Fibroblast of villous mesenchyme (primary cell): ENCODE measurements at regions not wholly inside any gene's neighbourhood (a gene's known extent, or its start where the extent isn't known, plus 50 kb on each side); places are given as distances from the start of the nearest gene placed in this dataset.

ENCODE experiments used
- DNase-seq: peaks from one replicate; pipeline ENCODE4 v3.0.0-alpha.2; 2010; ENCODE audit warnings: low read depth
- H3K4me3 ChIP-seq: 2 replicates; pipeline ENCODE4 v1.5.1; 2011; ENCODE audit warnings: low read depth, mild to moderate bottlenecking, low read length
- CTCF ChIP-seq: IDR thresholded peaks from 2 replicates; pipeline ENCODE4 v1.5.1; 2012; ENCODE audit warnings: low read depth, mild to moderate bottlenecking, low read length; ENCODE audit not compliant: insufficient read depth

GRCh38 chrX:5194806-5195205 is 1033.9 kb downstream of the NLGN4X start:
- no peak for TF ChIP-seq CTCF
- no peak overlapping the region for H3K4me3 ChIP-seq
- no peak for DNase-seq

- DNase-seq: no peak
- H3K4me3 ChIP-seq: no peak overlapping the region
- no peak for TF ChIP-seq CTCF
Observed at GRCh38 chrX:5180135-5180741, 1048.4 kb downstream of the NLGN4X start.

GRCh38 chrX:5176766-5177165 is 1051.9 kb downstream of the NLGN4X start:
- no peak overlapping the region for H3K4me3 ChIP-seq
- no peak for TF ChIP-seq CTCF
- DNase-seq: no peak

DNA sequence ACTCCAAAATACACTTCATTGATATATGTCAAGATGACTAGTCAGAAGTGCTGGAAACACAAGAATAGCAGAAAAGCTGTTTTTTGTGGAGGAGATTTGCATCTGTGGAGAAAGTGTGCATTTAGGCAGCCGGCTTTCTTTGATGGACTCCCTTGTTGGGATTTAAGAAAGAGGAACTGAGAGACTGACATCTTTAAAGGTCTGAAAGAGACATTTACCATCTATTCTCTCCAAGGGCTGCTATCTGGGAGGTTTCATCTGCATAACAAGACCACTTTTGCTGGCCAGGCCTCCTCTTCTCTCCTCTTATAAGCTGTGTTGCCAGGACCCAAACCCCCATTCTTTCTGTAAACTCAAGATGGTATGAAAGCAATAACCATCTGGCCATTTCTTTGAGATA is 1065.0 kb downstream of the NLGN4X start:
- no peak for TF ChIP-seq CTCF
- H3K4me3 ChIP-seq: no peak overlapping the region
- DNase-seq: no peak

DNA sequence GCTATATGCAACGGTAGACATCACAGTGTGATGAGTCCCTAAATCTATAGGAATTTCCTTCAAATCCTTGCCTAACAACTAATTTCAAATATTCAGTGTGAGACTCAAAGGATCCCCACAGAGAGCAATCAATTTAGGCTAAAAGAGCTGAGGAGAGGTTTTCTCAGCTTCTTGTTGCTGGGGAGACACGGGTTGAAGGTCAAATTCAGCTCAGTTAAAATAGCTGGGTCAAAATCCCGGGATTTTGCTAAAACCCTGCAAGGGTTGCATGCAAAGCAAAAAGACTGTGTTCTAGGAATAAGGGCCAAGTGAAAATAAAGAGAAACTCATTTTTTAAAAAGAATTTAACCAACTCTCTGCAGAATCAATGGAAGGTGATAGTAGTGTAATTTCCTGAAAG is 1073.4 kb downstream of the NLGN4X start:
- no peak overlapping the region for H3K4me3 ChIP-seq
- no peak for TF ChIP-seq CTCF
- DNase-seq: no peak

DNA sequence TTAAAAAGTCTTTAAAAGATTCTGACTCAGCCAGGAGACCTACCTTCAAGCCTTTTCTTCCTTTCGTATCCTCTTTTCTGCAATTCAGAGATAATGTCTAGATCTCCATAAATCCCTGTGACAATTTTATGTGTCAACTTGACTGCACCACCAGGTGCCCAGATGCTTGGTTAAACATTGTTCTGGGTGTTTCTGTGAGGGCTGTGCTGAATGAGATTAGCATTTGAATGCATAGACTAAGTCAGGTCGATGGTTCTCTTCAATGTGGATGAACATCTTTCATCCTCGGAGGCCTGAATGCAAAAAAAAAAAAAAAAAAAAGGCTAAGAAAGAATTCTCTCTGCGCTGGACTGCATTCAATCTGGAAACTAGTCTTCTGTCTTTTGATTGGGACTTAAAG is 1082.7 kb downstream of the NLGN4X start:
- TF ChIP-seq CTCF: no peak
- no peak overlapping the region for H3K4me3 ChIP-seq
- DNase-seq: no peak

GRCh38 chrX:5142644-5143043 is 1086.0 kb downstream of the NLGN4X start:
- no peak for TF ChIP-seq CTCF
- H3K4me3 ChIP-seq: no peak overlapping the region
- no peak for DNase-seq
